ENCODE measurements at regions not wholly inside any gene's neighbourhood (a gene's known extent, or its start where the extent isn't known, plus 50 kb on each side); places are given as distances from the start of the nearest gene placed in this dataset.
"Not testable (repeated sequence)": the region's sequence is repeated elsewhere in the genome, so short reads cannot be mapped to it uniquely, and the experiment has no call there.

DNA sequence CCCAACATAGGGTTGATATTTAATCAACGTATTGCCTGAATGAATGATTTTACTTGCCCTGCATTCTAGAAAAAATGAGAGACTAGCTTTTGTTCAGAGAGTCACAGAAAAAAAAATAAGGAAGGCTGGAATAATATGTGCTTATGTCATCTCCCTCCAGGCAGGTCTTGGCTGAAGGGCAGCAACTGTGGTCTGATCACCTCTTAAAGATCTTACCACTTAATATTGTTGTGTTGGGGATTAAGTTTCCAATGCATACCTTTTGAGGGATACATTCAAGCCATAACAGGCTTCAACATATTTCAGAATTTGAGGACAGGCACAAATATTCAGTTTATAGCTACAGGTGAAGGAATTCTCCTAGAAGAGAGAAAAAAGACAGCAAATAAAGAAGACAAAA, 157.3 kb upstream of the S1PR3 start:
- no peaks in the 10 kb centered on the region for H3K27me3 Mint-ChIP-seq (ENCODE audit: insufficient read depth, unreplicated experiment)
- no peak overlapping the region for H3K27ac Mint-ChIP-seq (ENCODE audit: low read depth, unreplicated experiment)
- CTCF ChIA-PET: no interaction called here
- H3K4me3 Mint-ChIP-seq (ENCODE audit: unreplicated experiment): no peak overlapping the region
- BruUV-seq (replicated peaks): no TSS peak
- POLR2A ChIA-PET: no interaction called here
- no peaks in the 10 kb centered on the region for H3K36me3 Mint-ChIP-seq (ENCODE audit: insufficient read depth, unreplicated experiment)
- no peaks in the 10 kb centered on the region for H3K9me3 Mint-ChIP-seq (ENCODE audit: unreplicated experiment)
- TF ChIP-seq CTCF (IDR thresholded peaks at IDR 0.05; ENCODE audit: unreplicated experiment): no peak
- no peak for DNase-seq (ENCODE audit: unreplicated experiment)
- peaks cover 15% of the 10 kb centered on the region for H3K4me1 Mint-ChIP-seq (ENCODE audit: insufficient read depth, unreplicated experiment)
- intact Hi-C loops (cut with micrococcal nuclease): no loop called here

DNA sequence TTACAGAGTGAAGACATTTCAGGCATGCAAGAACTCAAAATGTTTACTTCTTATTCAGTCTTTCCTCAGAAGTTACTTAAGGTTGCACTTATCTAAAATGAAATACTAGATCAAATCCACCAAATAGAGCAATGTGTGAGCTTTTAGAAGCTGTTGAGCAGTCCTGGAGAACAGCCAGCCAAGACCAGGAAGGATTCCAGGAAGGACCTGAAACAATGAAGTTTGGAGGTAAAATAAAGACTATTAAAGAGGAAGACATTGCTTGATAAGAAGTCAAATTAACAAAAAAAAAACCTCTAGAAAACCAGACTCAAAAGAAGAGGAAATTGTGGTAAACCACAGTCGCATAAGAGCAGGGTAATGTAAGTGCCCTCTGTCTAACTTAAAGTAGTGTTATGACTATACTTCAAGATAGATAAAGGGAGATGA, 156.2 kb upstream of the S1PR3 start:
- BruUV-seq (replicated peaks): no TSS peak
- no peak for TF ChIP-seq CTCF (IDR thresholded peaks at IDR 0.05; ENCODE audit: unreplicated experiment)
- H3K4me1 Mint-ChIP-seq (ENCODE audit: insufficient read depth, unreplicated experiment): peaks cover 15% of the 10 kb centered on the region
- no peak overlapping the region for H3K27ac Mint-ChIP-seq (ENCODE audit: low read depth, unreplicated experiment)
- H3K27me3 Mint-ChIP-seq (ENCODE audit: insufficient read depth, unreplicated experiment): no peaks in the 10 kb centered on the region
- H3K9me3 Mint-ChIP-seq (ENCODE audit: unreplicated experiment): no peaks in the 10 kb centered on the region
- intact Hi-C loops (cut with micrococcal nuclease): no loop called here
- H3K4me3 Mint-ChIP-seq (ENCODE audit: unreplicated experiment): no peak overlapping the region
- ChIA-PET CTCF (no interaction called here), POLR2A (no interaction called here)
- DNase-seq (ENCODE audit: unreplicated experiment): no peak
- no peaks in the 10 kb centered on the region for H3K36me3 Mint-ChIP-seq (ENCODE audit: insufficient read depth, unreplicated experiment)

DNA sequence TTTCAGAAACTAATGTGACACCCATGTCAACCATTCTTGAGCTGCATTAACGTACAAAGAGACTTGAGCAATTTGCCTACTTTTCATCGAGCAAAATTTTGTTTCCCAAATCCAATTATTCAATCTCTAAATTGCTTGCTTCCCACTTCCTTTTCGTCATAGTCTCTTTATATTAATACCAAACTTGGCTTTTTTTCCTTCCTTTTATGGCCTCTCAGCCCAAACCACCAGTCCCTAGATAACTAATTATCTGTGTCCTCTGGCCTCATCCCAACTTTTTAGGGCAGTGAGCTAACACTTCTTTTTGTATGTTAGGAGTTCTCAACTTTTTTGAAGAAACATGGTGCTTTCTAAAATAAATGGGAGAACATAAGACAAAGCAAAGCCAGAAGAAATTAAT, 155.5 kb upstream of the S1PR3 start:
- intact Hi-C loops (cut with micrococcal nuclease): no loop called here
- CTCF ChIA-PET: interaction anchor here (0.6 kb wide), 1 partner anchor 79 kb away, joined by 3 read pairs; no protein-coding TSS in a partner anchor
- no TSS peak for BruUV-seq (replicated peaks)
- no peak for TF ChIP-seq CTCF (IDR thresholded peaks at IDR 0.05; ENCODE audit: unreplicated experiment)
- POLR2A ChIA-PET: no interaction called here
- Mint-ChIP-seq H3K9me3 (ENCODE audit: unreplicated experiment) (no peaks in the 10 kb centered on the region), H3K4me3 (ENCODE audit: unreplicated experiment) (no peak overlapping the region), H3K36me3 (ENCODE audit: insufficient read depth, unreplicated experiment) (no peaks in the 10 kb centered on the region), H3K27me3 (ENCODE audit: insufficient read depth, unreplicated experiment) (no peaks in the 10 kb centered on the region), H3K27ac (ENCODE audit: low read depth, unreplicated experiment) (no peak overlapping the region), H3K4me1 (ENCODE audit: insufficient read depth, unreplicated experiment) (peaks cover 15% of the 10 kb centered on the region)
- no peak for DNase-seq (ENCODE audit: unreplicated experiment)

- peaks cover 15% of the 10 kb centered on the region for H3K4me1 Mint-ChIP-seq (ENCODE audit: insufficient read depth, unreplicated experiment)
- intact Hi-C loops (cut with micrococcal nuclease): no loop called here
- POLR2A ChIA-PET: no interaction called here
- DNase-seq (ENCODE audit: unreplicated experiment): no peak
- BruUV-seq (replicated peaks): no TSS peak
- H3K27ac Mint-ChIP-seq (ENCODE audit: low read depth, unreplicated experiment): no peak overlapping the region
- no peak overlapping the region for H3K4me3 Mint-ChIP-seq (ENCODE audit: unreplicated experiment)
- CTCF ChIA-PET: no interaction called here
- H3K9me3 Mint-ChIP-seq (ENCODE audit: unreplicated experiment): no peaks in the 10 kb centered on the region
- no peak for TF ChIP-seq CTCF (IDR thresholded peaks at IDR 0.05; ENCODE audit: unreplicated experiment)
- H3K36me3 Mint-ChIP-seq (ENCODE audit: insufficient read depth, unreplicated experiment): no peaks in the 10 kb centered on the region
- H3K27me3 Mint-ChIP-seq (ENCODE audit: insufficient read depth, unreplicated experiment): no peaks in the 10 kb centered on the region
These were observed 153.5 kb upstream of the S1PR3 start for GRCh38 chr9:88837731-88838130.

DNA sequence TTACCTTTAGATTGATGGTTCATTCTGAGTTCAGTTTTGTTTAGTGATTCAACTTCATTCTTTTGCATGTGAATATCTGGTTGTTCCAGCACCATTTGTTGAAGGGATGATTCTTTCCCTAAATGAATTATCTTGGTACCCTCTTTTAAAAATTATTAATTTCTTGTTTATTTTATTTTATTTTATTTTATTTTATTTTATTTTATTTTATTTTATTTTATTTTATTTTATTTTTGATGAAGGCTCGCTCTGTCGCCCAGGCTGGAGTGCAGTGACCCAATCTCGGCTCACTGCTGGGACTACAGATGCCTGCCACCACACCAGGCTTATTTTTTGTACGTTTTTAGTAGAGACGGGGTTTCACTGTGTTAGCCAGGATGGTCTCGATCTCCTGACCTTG, 141.4 kb upstream of the S1PR3 start:
- BruUV-seq (replicated peaks); H3K27me3 Mint-ChIP-seq (ENCODE audit: insufficient read depth, unreplicated experiment): not testable (repeated sequence)
- POLR2A ChIA-PET: interaction anchor here (0.7 kb wide), 1 partner anchor 38 kb away, joined by 5 read pairs; no protein-coding TSS in a partner anchor

More for the DNA sequence above, 141.4 kb upstream of the S1PR3 start:
- CTCF ChIA-PET; intact Hi-C loops (cut with micrococcal nuclease); H3K27ac Mint-ChIP-seq (ENCODE audit: low read depth, unreplicated experiment); DNase-seq (ENCODE audit: unreplicated experiment); H3K36me3 Mint-ChIP-seq (ENCODE audit: insufficient read depth, unreplicated experiment); H3K4me3 Mint-ChIP-seq (ENCODE audit: unreplicated experiment); H3K9me3 Mint-ChIP-seq (ENCODE audit: unreplicated experiment): not testable (repeated sequence)
- peaks cover 16% of the 10 kb centered on the region for H3K4me1 Mint-ChIP-seq (ENCODE audit: insufficient read depth, unreplicated experiment)
